ENCODE measurements at regions not wholly inside any gene's neighbourhood (a gene's known extent, or its start where the extent isn't known, plus 50 kb on each side); places are given as distances from the start of the nearest gene placed in this dataset.

DNA sequence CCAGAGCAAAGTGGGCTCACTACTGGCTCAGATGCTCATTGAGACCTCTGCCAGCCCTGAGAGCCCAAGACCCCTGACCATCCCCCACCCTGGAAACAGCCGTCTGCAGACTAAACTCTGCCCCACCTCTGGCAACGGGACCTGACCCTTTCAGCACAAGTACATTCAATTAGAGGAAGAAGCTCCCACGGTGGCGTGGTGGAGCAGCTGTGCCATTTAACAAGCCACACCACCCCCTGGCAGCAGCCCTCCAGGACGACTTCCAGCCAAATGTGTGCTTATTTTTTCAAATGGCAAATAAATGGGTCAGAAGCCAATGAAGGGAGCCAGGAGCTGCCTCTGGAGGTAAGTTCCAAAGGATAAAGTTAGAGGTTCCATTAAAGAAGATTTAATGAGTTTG is 226.7 kb downstream of the NPHP4 start:
- H3K9ac ChIP-seq = no peak overlapping the region
- TF ChIP-seq, protein P1, sequence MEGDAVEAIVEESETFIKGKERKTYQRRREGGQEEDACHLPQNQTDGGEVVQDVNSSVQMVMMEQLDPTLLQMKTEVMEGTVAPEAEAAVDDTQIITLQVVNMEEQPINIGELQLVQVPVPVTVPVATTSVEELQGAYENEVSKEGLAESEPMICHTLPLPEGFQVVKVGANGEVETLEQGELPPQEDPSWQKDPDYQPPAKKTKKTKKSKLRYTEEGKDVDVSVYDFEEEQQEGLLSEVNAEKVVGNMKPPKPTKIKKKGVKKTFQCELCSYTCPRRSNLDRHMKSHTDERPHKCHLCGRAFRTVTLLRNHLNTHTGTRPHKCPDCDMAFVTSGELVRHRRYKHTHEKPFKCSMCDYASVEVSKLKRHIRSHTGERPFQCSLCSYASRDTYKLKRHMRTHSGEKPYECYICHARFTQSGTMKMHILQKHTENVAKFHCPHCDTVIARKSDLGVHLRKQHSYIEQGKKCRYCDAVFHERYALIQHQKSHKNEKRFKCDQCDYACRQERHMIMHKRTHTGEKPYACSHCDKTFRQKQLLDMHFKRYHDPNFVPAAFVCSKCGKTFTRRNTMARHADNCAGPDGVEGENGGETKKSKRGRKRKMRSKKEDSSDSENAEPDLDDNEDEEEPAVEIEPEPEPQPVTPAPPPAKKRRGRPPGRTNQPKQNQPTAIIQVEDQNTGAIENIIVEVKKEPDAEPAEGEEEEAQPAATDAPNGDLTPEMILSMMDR (IDR thresholded peaks at IDR 0.05) = no peak
- H2AFZ ChIP-seq = no peak overlapping the region
- no peak overlapping the region for H3K4me2 ChIP-seq (ENCODE audit: low read length)
- no peaks in the 10 kb centered on the region for H3K36me3 ChIP-seq (ENCODE audit: control insufficient read depth, insufficient read depth, low read length)
- H3K27me3 ChIP-seq (ENCODE audit: control insufficient read depth, insufficient read depth, low read length) = peaks cover 4% of the 10 kb centered on the region
- no peak overlapping the region for H3K27ac ChIP-seq
- H3K9me3 ChIP-seq (ENCODE audit: control insufficient read depth, low read length) = no peaks in the 10 kb centered on the region
- no peaks in the 10 kb centered on the region for H3K79me2 ChIP-seq
- no peak overlapping the region for H3K4me3 ChIP-seq (ENCODE audit: low read depth, low read length)
- no peaks in the 10 kb centered on the region for H3K4me1 ChIP-seq

DNA sequence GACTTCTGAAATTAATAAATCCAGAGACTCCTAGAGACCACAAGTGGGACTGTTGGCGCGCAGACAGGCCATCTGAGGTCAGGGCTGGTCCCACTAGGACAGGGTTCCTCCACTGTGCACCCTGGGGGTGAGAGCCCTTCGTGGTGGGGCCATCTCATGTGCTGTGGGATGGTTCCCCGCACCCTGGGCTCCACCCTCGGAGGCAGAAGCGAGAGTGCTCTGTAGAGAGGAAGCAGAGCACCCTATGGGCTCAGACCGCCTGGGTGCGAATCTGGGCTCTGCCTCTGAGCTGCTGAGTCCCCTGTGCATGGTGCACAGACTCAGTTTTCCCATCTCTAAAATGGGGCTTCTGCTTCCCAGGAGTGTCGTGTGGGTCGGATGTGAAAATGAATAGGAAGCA is 227.3 kb downstream of the NPHP4 start:
- Histone ChIP-seq H3K36me3 (ENCODE audit: control insufficient read depth, insufficient read depth, low read length) (no peaks in the 10 kb centered on the region), H3K4me2 (ENCODE audit: low read length) (no peak overlapping the region), H3K79me2 (no peaks in the 10 kb centered on the region), H2AFZ (no peak overlapping the region), H3K27ac (no peak overlapping the region), H3K9me3 (ENCODE audit: control insufficient read depth, low read length) (no peaks in the 10 kb centered on the region), H3K4me1 (no peaks in the 10 kb centered on the region), H3K27me3 (ENCODE audit: control insufficient read depth, insufficient read depth, low read length) (peaks cover 4% of the 10 kb centered on the region), H3K9ac (no peak overlapping the region), H3K4me3 (ENCODE audit: low read depth, low read length) (no peak overlapping the region)
- TF ChIP-seq, protein P1 (IDR thresholded peaks at IDR 0.05) = no peak

DNA sequence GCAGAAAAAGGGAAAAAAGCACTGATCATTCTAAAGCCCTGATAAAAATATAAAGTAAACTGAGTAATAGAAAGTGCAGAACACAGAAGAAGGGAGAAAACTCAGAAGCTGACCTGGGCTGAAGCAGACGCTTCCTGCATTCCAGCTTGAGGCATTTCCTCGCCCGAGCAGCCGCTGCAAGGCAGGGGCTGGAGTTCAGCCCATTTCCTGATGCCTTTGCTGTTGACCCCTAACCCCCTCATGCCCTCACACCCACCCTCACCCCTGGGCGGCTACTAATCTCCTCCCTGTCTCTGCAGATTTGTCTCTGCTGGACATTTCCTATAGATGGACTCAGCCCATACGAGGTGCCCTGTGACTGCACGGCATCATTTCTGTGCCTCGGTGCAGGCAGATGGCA is 227.8 kb downstream of the NPHP4 start:
- Histone ChIP-seq H3K27ac (no peak overlapping the region), H3K79me2 (no peaks in the 10 kb centered on the region), H3K4me2 (ENCODE audit: low read length) (no peak overlapping the region), H3K9me3 (ENCODE audit: control insufficient read depth, low read length) (no peaks in the 10 kb centered on the region), H3K9ac (no peak overlapping the region), H3K4me3 (ENCODE audit: low read depth, low read length) (no peak overlapping the region), H3K27me3 (ENCODE audit: control insufficient read depth, insufficient read depth, low read length) (peaks cover 4% of the 10 kb centered on the region), H3K4me1 (no peaks in the 10 kb centered on the region), H3K36me3 (ENCODE audit: control insufficient read depth, insufficient read depth, low read length) (no peaks in the 10 kb centered on the region), H2AFZ (no peak overlapping the region)
- TF ChIP-seq, protein P1 (IDR thresholded peaks at IDR 0.05) = no peak

DNA sequence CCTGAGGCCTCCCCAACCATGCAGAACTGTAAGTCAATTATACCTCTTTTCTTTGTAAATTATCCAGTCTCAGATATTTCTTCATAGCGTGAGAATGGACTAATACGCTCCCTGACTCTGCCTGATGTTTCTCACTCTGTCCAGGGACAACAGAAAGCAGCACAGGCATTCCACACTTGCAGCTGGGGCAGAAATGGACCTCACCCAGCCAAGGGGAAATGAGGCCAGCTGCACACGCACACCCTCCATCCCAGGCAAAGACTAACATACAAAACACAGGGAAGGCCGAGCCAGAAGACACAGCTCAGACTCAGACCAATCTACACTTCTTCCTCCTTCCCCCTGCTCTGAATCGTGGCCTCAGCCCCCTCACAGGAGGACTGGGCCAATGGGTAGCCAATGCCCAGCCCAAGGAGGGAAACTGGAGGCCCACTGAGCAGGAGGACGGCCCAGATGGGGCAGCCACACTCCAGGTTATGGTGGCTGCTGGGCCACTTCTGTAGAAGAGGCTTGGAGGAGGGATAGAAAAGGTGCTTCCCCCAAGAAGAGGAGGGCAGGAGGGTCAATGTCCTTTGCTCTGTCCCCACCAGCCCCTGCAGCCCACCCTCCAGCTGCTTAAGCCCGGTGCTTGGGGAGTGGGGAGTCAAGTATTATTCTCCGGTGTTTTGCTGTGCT is 228.4 kb downstream of the NPHP4 start:
- H3K79me2 ChIP-seq = no peaks in the 10 kb centered on the region

More for the DNA sequence above, 228.4 kb downstream of the NPHP4 start:
- Histone ChIP-seq H3K4me3 (ENCODE audit: low read depth, low read length) (no peak overlapping the region), H3K9me3 (ENCODE audit: control insufficient read depth, low read length) (no peaks in the 10 kb centered on the region), H3K36me3 (ENCODE audit: control insufficient read depth, insufficient read depth, low read length) (no peaks in the 10 kb centered on the region), H3K9ac (no peak overlapping the region), H3K4me2 (ENCODE audit: low read length) (no peak overlapping the region), H3K27me3 (ENCODE audit: control insufficient read depth, insufficient read depth, low read length) (peaks cover 4% of the 10 kb centered on the region), H2AFZ (no peak overlapping the region), H3K4me1 (no peaks in the 10 kb centered on the region), H3K27ac (no peak overlapping the region)
- TF ChIP-seq, protein P1 (IDR thresholded peaks at IDR 0.05) = no peak
